NCI-H1092 treated with DMSO at 0.1 percent for 48 hours (cell line): ENCODE measurements at regions not wholly inside any gene's neighbourhood (a gene's known extent, or its start where the extent isn't known, plus 50 kb on each side); places are given as distances from the start of the nearest gene placed in this dataset.
"Not testable (repeated sequence)": the region's sequence is repeated elsewhere in the genome, so short reads cannot be mapped to it uniquely, and the experiment has no call there.

Experiments used
- DNase-seq: peaks from one replicate; lab custom pipeline; 2025; lab: John Stamatoyannopoulos, UW

DNA sequence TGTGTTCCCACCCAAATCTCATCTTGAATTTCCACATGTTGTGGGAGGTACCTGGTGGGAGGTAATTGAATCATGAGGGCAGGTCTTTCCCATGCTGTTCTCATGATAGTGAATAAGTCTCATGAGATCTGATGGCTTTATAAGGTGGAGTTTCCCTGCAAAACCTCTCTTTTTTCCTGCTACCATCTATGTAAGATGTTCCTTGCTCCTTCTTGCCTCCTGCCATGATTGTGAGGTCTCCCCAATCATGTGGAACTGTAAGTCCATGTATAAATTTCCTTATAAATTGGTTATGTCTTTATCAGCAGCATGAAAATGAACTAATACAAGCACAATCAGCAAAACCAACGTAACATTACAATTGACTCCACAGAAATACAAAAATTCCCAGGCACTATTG is 814.8 kb upstream of the CITED2 start:
- DNase-seq: not testable (repeated sequence)

DNA sequence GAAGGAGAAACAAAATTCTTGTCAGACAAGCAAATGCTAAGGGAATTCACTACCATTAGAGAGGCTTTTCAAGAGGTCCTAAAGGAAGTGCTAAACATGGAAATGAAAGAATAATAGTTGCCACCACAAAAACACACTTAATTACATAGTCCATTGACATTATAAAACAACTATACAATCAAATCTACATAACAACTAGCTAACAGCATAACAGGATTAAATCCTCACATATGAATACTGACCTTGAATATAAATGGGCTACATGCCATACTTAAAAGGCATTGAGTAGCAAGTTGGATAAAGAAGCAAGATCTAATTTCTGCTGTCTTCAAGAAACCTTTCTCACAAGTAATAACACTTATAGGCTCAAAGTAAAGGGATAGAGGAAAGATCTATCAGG is 811.5 kb upstream of the CITED2 start:
- DNase-seq: no peak

DNA sequence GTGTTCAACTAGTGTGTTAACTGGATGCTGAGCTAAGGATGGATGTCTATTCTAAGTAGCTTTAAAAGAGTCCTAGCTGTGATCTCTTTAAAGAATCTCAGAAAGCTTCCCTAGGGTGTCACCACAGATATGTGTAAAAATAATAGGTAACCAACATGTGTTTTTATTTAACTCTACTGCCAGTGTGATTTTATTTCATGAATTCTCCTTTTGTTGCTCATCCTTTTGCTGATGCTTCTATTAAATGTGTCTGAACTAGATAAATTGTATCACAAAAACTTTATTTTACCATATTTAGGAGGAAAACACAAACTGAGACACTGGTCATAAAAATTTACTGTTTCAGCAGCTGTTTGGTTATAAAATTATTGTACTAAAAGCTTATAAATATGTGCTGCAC is 809.4 kb upstream of the CITED2 start:
- no peak for DNase-seq

DNA sequence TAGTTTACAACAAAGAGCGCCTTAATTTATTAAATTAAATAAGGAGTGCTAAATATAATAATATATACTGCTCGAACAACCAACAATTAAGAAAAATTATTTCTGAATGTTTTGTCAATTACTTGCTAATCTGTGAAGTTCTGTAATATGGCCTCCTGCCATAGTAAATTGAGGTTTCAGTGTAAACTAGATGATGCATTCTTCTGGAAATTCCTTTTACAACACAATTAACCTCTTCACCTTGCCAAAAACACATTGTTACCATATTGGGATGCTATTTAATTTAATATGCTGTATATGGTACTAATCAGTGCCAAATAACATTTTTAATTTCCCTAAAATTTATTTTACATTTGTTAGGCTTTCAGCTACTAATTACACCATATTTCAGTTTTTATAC is 808.4 kb upstream of the CITED2 start:
- no peak for DNase-seq

DNA sequence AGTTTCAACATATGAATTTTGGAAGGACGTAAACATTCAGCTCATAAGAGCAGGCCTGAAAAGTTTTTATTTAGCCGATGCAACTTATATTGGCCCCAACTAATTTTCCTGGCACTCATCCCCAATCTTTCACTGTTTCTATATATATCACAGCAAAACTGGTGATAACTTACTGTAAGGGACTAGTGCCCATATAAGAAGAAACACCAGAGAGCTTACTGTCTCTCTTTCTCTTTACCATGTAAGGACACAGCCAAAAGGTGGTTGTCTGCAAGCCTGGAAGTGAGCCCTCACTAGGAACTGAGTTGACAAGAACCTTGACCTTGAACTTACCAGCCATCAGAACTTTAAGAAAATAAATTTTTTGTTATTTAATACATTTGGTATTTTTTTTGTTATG is 807.4 kb upstream of the CITED2 start:
- DNase-seq: no peak

DNA sequence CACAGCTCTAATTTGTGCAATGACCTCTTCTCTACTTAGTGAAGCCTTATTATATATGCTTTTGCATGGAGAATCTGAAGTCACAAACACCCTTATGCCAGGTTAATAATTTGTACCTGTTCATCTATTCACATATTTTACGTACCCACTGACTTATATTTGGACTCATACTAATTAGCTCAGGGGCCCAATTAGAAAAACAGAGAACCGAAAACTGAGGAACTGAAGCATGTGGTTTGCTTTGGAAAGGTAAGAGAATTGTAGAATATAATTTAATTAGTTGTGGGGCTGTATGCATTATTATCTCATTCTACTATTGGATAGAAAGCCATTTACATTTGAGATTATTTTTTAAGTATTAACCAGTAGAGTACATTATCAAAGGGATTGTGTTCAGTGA is 805.9 kb upstream of the CITED2 start:
- no peak for DNase-seq

DNA sequence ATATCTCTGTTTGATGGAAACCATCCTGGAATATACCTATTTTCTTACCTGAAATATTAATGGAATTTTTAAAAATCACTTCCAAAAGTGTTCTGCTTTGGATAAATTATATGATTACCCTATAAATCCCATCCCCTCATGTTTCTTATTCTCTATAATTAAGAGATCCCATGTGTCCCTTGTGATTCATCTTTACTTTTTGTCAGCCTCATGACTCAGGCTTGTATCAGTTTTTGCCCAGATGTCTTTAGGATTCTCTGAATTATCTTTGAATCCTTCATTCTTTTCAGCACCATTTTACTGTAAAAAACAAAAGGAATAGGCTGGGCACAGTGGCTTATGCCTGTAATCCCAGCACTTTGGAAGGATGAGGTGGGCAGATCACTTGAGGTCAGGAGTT is 804.5 kb upstream of the CITED2 start:
- no peak for DNase-seq

DNA sequence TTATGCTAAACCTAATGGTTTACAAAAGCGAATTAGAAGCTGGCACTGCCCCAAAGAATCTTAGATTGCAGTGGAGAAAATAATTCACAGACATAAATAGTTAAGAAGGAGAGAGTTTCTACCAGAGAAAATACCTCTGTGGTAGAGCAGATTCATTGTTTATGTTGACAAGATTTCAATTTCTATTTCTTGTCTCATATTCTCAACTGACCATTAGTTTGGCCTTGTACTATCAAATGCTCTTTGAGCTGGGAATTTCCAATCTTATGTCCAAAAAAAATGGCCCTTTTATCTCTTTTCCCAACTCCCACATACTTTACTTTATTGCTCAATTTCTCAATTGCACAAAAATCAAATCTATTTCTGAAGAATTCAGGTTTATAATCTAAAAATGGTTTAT is 804.1 kb upstream of the CITED2 start:
- no peak for DNase-seq

DNA sequence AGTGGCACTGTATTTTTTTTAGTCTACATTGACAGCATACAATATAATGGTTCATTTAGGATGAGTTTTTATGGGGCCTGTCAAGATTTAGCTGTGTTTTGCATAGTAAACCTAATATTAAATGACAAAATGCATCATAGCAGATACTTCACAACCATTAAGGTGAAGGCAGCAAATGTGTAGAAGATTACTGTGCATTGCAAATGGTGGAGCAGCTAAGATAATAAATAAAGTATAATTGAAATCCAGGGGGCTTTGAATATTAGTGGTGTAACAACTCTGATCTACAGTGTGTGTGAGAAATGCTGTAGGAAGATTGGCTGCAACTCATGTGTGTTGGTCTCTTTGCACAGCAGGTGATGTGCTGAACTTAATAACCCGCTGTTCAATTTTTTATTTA is 801.9 kb upstream of the CITED2 start:
- no peak for DNase-seq

DNA sequence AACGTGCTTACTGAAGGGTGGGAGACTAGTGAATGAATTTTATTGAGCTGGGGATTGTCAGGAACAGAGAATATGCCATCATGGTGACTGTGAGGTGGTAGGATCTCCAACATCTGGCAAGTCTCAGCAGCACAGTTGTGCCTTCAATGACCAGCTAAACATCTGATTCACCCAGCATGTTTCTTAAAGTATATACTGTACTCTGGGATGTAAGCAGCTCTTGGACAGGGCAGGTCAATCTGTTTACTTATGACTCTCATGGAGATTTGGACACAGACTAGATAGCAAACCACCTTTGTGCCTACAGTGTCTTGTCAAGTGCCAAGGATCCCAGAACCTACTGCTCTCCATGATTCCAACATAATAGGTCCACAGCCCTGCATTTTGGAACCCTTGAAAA is 801.0 kb upstream of the CITED2 start:
- no peak for DNase-seq

DNA sequence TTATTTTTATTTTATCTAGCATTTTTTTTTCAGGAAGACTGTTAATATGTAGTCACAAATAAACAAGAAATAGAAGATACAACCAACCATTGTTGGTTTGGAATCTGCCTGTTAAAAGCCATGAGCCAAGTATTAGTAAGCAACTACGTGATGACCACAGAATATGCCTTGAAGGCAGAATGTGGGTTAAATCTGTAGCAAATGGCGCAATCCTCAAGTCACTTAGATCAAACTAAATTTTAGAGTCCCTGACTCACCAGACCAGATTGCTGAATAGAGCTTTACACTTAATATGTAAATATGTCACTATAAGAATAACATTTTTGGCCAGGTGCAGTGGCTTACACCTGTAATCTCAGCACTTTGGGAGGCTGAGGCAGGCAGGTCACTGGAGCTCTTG is 800.1 kb upstream of the CITED2 start:
- no peak for DNase-seq

DNA sequence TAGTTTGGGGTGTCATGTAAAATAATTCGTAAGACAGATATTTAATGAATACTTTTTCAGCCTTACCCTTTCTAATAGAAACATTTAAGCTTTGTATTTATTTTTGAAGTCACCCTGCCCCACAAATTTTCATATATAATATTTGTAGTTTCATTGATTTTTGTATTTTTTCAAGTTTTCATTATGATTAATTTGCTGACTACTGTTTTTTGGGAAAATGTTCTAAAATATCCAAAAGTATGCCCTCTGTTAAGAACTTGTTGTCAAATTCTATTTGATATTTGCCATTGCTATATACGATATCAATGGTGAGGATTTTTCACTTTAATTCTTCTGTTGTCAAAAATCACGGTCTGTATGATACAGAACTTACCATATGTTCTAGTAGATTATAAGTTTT is 793.9 kb upstream of the CITED2 start:
- DNase-seq: no peak

DNA sequence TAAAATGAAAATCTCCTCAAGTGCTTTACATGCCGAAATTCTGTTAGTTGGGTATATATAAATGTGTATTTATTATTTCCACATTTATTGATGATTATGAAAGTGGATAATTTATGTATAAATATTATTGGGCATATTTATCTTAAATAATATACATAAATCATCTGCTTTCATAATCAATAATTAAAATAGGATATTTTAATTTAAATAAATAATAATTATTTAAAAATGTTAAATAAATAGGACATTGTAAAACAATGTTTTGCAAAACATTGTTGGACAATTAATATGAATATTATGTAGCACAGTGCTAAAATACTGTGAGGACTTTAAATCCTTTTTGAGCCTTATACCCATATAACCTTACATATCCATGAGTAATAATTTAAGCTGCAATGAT is 786.5 kb upstream of the CITED2 start:
- DNase-seq: no peak

DNA sequence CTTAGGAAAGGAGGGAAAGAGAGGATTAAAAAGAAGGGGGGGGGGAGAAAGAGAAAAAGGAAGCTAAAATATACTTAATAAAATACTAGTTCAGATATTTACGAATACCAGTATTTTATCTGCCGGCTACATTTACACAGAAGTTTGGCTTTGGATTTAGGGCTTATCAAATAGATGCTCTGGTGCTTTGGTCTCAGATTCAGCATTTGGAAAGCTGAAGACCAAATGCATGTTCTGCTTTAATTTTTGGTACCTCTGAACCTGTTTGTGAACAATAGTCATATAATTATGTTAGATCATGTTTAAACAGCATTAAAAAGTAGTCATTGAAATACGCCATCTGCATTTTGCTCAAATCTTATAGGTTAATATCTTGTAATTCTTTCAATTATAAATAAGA is 786.0 kb upstream of the CITED2 start:
- DNase-seq: no peak

DNA sequence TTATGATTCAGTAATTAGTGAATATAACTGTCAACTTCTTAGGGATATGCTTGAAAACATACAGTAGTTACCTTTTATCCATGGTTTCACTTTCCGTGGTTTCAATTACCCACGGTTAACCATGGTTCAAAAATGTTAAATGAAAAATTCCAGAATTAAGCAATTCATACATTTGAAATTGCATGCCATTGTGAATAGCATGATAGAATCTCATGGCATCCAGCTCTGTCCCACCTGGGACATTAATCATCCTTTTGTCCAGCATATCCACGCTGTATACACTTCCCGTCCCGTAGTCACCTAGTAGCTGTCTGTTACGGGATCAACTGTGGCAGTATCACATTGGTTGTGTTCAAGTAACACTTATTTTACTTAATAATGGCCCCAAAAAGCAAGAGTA is 781.7 kb upstream of the CITED2 start:
- no peak for DNase-seq

DNA sequence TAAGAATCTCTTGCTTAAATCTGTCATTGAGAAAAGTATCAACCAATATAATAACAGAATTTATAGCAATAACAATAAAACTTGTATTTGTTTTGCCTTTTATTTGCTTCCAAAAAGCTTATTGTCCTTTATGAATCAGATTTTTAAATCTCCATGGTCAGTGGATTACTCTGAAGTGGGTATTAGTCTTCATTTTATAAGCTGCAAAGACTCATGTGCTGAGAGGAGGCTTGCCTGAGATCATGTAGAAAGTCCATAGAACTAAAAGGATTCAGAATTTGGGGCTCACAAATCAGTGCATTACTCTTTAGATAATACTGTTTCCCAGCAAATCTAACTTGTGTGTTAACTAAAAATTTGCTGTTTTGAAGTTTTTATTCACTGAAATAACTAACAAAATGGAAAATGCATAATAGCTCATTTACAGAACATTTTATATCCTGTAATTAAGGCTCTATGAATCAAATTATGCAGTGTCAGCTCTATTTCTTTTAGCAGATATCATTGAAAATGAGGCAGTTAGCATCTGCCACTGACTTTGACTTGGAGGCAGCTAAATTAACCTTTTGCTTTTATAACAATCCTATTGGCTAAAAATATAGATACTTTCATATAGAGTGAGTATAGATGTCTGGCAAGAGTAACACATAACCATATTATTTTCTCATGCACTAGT is 781.1 kb upstream of the CITED2 start:
- no peak for DNase-seq

DNA sequence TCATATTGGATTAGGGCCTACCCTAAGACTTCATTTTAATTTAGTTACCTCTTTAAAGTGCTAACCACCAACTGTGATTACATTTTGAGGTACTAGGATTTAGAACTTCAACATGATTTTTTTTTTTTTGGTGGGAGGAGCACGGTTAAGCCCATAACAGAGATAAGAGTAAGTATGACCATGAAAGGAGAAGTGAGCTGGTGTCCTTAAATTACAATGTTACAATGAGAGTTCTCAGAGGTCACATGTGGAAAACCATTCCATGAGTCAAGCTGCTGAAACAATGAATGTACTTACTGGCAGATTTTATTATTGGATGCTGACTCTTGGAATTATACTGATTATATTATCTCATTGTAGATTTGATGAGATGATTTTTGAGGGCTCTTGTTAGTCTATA is 779.3 kb upstream of the CITED2 start:
- no peak for DNase-seq

DNA sequence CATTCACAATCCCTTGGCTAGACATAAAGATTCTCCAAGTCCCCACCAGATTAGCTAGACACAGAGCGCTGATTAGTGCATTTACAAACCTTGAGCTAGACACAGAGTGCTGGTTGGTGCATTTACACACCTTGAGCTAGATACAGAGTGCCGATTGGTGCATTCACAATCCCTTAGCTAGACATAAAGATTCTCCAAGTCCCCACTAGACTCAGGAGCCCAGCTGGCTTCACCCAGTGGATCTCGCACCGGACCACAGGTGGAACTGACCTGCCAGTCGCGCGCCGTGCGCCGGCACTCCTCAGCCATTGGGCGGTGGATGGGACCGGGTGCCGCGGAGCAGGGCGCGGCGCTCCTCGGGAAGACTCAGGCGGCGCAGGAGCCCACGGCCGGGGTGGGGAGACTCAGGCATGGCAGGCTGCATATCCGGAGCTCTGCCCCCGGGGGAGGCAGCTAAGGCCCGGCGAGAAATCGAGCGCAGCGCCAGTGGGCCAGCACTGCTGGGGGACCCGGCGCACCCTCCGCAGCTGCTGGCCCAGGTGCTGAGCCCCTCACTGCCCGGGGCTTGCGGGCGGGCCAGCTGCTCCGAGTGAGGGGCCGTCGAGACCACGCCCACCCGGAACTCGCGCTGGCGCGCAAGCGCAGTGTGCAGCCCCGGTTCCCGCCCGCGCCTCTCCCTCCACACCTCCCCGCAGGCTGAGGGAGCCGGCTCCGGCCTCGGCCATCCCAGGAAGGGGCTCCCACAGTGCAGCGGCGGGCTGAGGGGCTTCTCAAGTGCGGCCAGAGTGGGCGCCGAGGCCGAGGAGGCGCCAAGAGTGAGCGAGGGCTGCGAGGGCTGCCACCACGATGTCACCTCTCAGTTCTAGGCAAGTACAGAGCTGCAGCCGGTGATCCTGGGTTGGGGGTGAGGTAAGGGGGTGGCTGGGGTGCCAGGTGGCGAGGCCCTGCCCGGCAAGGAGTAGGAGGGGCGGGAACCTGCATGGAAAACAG is 773.7 kb upstream of the CITED2 start:
- DNase-seq: not testable (repeated sequence)

DNA sequence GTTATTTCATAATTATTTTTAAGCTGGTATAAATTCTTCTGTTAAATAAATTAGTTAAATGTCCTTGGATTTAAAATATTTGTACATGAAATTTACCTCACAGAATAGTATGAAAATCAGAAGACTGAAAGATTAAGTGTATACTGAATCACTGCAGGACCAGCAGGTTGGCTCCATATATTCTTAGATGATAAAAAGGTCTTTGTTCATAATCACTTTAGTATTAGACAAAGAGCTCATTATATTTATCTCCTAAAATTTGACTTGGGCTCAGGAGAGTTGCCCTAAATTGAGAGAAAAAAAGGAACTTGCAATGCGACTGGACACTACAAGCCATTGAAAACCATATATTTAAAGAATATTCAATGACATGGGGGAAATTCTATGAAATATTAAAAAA is 766.4 kb upstream of the CITED2 start:
- DNase-seq: no peak

DNA sequence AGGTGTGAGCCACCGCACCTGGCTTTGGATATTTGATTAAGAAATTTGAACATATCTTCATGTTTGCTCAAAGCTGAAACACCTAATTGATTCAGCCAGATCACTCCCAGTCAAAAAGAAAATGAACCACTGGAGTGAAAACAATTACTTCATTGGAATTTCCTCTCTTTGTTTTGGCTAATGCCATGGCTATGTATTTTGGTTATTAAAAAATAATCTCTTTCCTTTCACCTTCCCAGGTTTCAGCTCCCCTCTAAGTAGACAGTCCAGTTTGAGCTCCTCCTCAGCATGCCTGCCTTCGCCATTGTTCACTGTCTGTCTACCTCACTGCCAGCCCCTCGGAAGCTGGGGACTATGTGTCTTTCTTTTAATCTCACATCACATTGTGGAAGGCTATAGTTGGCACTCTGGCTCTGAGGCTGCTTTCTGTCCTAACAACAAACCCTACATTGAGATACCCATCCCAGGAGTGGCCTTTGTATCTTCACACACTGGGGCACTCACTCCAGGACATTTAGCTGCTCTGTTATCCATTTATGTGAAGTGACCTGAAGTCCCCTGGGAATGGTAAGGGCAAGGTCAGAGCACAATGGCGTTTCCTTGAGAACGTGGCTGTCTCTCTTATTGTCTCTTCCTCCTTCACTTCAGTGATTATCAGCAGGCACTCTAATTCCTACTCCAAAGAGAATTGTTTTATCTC is 764.0 kb upstream of the CITED2 start:
- DNase-seq: no peak

DNA sequence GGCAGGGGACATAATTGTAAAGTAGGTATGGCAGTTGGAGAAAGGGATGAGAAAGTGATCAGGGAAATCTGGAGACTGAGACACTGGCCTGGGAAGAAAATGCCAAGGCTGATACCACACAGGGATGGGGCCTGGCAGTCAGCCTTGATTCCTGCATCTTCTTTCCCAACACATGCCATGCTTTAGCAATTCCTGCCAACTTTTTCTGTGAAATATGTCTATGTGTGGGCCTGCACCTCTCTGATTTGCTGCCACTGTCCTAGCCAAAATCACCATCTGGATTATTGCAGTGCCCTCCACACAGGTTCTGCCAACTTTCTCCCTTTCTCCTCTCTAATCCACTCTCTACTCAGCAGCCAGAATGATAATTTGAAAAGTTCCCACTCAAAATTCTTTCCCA is 759.8 kb upstream of the CITED2 start:
- DNase-seq: no peak

DNA sequence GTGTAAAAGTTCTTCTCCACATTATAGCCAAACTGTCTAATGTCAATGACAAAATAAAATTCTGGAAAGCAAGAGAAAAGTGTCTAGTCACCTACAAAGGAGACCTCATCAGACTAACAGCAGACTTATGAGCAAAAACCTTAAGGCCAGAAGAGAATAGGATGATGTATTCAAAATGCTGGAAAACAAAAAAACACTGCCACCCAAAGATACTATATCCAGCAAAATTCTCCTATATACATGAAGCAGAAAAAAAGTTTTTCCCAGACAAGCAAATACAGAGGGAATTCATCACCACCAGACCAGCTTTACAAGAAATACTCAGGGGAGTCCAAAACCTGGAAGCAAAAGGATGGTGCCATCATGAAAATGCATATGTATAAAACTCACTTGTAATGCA is 755.6 kb upstream of the CITED2 start:
- DNase-seq: no peak

DNA sequence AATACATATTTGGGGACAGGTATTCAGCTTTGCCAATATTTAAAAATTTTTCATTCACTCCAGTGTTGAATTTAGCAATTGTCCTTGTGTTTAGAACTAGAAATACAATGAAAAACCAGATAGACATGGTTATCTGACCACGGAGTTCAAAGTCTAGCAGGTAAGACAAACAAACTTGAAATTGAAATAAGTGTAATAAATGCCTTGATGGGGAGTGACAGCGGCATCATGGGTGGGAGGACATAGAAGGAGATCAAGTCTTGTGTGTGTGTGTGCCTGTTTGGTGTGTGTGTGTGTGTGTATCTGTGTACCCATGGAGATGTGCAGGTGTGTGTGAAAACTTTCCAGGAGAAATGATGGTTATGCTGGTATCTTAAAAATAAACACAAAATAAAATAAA is 750.0 kb upstream of the CITED2 start:
- no peak for DNase-seq
